Skeletal muscle tissue (tissue), 3 donors: ENCODE measurements at regions not wholly inside any gene's neighbourhood (a gene's known extent, or its start where the extent isn't known, plus 50 kb on each side); places are given as distances from the start of the nearest gene placed in this dataset.

ENCODE experiments used
- H3K27ac ChIP-seq: one replicate; pipeline ENCODE4 v1.7.0; 2013; ENCODE audit warnings: mild to moderate bottlenecking, low read depth, low read length, inconsistent platforms
- H3K27me3 ChIP-seq, 3 donors: one replicate each; pipeline ENCODE4 v1.7.0; 2013; ENCODE audit warnings: low read length in 3 of 3; ENCODE audit not compliant: control insufficient read depth in 3 of 3, insufficient read depth in 3 of 3
- H3K36me3 ChIP-seq, 3 donors: one replicate each; pipeline ENCODE4 v1.7.0; 2013; ENCODE audit warnings: low read length in 3 of 3; ENCODE audit not compliant: control insufficient read depth in 3 of 3, insufficient read depth in 3 of 3
- H3K4me1 ChIP-seq, 3 donors: one replicate each; pipeline ENCODE4 v1.7.0; 2013; ENCODE audit warnings: low read length in 3 of 3, mild to moderate bottlenecking in 3 of 3; ENCODE audit not compliant: control insufficient read depth in 3 of 3, insufficient read depth in 3 of 3
- H3K4me3 ChIP-seq, 3 donors: one replicate each; pipeline ENCODE4 v1.7.0; 2013; ENCODE audit warnings: low read length in 3 of 3
- H3K9ac ChIP-seq, 3 donors: one replicate each; pipeline ENCODE4 v1.7.0; 2013; ENCODE audit warnings: low read length in 3 of 3, mild to moderate bottlenecking in 3 of 3, moderate library complexity in 2 of 3, low read depth in 1 of 3
- H3K9me3 ChIP-seq, 3 donors: one replicate each; pipeline ENCODE4 v1.7.0; 2013; ENCODE audit warnings: low read length in 3 of 3; ENCODE audit not compliant: control insufficient read depth in 3 of 3
- donor health status: Osteomylitis.

DNA sequence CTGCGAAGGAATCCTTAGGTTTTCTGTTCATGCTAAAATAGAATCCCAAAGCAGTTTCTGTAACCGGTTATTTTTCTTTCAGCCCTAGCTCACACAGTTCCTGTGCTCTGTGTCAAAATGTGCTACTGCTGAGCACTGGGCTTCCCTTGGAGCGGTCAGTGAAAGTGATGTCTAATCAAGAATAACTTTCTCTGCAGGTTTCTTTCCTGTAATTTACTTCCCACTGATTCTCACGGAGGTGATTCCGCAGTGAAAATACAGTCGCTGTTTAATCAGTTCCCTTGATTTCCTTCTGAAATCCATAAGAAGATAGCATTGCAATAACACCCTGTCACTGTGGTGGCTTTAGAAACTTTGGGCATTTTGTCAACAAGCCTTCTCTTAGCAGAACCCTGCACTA lies 112.0 kb upstream of the ISL1 start:
- Histone ChIP-seq H3K9me3 (no peaks in the 10 kb centered on the region), H3K4me3 (no peak overlapping the region), H3K9ac (no peak overlapping the region), H3K27me3 (no peaks in the 10 kb centered on the region), H3K4me1 (no peaks in the 10 kb centered on the region), H3K36me3 (no peaks in the 10 kb centered on the region), H3K27ac (no peak overlapping the region)

DNA sequence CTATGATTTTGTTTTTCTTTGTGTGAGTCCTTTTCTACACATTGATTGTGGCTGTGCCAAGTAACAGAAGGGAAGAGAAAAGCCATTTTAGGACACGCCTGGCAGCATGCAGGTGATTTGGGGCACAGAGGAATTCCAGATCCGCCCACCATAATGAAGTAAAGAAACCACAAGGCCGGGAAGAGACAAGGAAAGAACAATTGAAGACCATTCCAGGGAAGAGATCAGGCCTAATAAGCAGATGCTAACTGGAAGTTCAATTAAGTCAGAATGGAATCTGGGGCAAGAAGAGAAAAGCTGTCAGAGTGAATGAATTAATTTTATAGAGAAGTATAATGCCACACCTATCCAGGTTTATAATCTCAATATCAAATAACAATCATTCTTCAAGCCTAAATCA lies 110.2 kb upstream of the ISL1 start:
- H3K9me3 ChIP-seq = no peaks in the 10 kb centered on the region
- H3K36me3 ChIP-seq = no peaks in the 10 kb centered on the region
- no peak overlapping the region for H3K27ac ChIP-seq
- H3K4me3 ChIP-seq = no peak overlapping the region
- H3K4me1 ChIP-seq = no peaks in the 10 kb centered on the region
- no peaks in the 10 kb centered on the region for H3K27me3 ChIP-seq
- H3K9ac ChIP-seq = no peak overlapping the region

DNA sequence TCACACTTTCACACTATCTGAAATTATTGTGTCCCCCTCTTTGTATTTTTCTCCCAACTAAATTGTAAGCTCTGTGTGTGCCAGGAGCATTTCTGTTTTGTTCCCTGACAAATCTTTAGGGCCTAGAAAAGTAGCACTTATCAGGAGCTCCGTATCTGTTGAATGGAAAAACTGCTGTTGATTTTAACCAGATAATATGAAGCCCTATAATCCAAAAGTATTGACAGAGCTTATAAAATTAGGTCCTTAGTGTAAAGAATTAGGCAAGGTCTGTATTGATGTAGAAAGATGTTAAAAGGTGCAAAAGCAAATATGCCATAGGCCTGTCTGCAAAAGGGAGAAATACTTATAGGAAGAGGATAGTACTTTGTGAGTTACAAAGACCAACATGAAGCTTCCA lies 109.4 kb upstream of the ISL1 start:
- H3K36me3 ChIP-seq = no peaks in the 10 kb centered on the region
- H3K27me3 ChIP-seq = no peaks in the 10 kb centered on the region
- H3K4me3 ChIP-seq = no peak overlapping the region
- H3K27ac ChIP-seq = no peak overlapping the region
- H3K4me1 ChIP-seq = no peaks in the 10 kb centered on the region
- H3K9me3 ChIP-seq = no peaks in the 10 kb centered on the region
- H3K9ac ChIP-seq = no peak overlapping the region

DNA sequence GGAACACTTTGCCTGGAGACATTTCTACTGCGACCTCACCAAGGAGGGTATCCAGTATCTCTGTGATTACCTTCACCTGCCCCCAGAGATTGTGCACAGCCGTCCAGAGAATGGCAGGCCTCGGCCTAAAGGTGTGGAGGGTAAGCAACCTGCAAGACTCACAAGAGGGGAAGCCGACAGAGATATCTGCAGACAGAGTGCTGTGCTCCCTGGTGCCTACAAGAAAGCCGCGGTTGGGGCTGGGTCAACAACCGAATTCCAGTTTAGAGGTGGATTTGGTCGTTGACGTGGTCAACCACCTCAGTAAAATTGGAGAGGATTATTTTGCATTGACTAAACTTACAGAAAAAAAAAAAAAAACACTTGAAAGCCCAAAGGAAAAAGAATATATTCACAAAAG lies 107.8 kb upstream of the ISL1 start:
- H3K9me3 ChIP-seq = no peaks in the 10 kb centered on the region
- H3K36me3 ChIP-seq = no peaks in the 10 kb centered on the region
- no peak overlapping the region for H3K27ac ChIP-seq
- H3K4me3 ChIP-seq = no peak overlapping the region
- H3K9ac ChIP-seq = no peak overlapping the region
- no peaks in the 10 kb centered on the region for H3K4me1 ChIP-seq
- H3K27me3 ChIP-seq = no peaks in the 10 kb centered on the region

DNA sequence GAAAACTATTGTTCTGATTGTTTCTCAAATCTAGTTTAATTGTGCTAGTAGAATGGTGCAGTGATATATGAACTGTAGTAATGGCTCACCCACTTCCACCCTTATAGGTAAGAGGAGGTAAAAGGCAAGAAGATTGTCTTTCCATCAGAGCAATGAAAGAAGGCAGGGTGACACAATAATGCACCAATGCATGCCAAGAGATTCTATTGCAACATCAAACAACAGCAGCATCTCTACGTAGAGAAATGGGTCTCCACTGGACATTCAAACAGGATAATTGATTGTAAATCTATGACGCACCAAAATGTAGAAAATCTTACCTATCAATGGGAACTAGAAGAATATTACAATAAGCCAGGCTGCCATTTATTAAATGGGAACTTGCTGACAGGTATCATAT lies 107.0 kb upstream of the ISL1 start:
- H3K9me3 ChIP-seq = no peaks in the 10 kb centered on the region
- no peaks in the 10 kb centered on the region for H3K27me3 ChIP-seq
- no peaks in the 10 kb centered on the region for H3K4me1 ChIP-seq
- no peaks in the 10 kb centered on the region for H3K36me3 ChIP-seq
- no peak overlapping the region for H3K9ac ChIP-seq
- no peak overlapping the region for H3K4me3 ChIP-seq
- no peak overlapping the region for H3K27ac ChIP-seq

DNA sequence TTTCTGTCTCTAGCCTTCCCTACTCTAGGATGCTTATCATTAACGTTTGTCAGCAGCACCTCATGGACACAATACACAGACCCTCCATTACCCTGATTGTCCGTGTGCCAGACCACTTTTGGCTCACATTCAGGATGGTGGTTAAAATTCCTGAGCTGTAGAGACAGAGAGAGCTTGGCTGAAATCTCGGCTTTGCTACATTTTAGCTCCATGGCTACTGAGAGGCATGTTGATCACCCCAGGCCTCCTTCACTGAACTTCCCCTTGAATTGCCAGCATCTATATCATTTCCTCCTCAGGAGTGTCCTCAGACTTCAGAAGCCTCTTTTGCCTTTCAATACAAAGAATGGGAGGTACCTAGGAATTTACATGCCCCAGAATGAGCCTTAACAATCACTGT lies 104.7 kb upstream of the ISL1 start:
- Histone ChIP-seq H3K4me1 (no peaks in the 10 kb centered on the region), H3K27me3 (no peaks in the 10 kb centered on the region), H3K27ac (no peak overlapping the region), H3K4me3 (no peak overlapping the region), H3K9me3 (no peaks in the 10 kb centered on the region), H3K9ac (no peak overlapping the region), H3K36me3 (no peaks in the 10 kb centered on the region)

DNA sequence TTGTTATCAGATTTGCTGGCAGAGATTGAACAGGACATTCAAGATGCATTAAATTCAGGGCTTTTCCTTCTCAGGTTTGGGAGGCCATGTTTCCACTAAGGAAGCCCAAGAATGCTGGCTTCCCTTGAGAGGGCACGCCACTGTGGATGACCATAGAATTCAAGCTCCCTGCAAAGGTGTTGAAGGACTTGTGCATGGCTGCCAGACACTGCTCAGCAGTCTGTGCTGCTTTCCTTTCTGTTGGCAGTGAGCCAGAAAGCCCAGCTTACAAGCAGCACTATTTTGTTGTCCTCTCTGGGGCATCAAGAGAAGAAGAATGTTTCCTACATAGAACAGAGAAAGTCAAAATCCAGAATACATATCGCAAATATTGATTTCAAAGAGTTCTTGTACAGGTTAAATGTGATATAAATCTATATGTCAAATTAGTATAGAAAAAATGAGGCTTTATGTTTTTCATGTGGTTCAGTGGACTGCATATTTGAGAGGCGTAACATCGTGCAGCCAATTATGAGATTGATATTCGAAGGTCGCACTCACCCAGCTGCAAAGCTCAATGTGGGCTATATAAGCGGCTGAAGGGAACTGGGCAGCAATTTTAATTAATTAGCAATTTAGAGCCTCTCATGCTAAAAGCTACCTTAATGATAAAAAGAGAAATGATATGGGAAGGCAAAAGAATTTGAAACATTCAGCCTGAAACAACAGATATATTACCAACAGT lies 103.1 kb upstream of the ISL1 start:
- Histone ChIP-seq H3K9ac (no peak overlapping the region), H3K9me3 (no peaks in the 10 kb centered on the region)

DNA sequence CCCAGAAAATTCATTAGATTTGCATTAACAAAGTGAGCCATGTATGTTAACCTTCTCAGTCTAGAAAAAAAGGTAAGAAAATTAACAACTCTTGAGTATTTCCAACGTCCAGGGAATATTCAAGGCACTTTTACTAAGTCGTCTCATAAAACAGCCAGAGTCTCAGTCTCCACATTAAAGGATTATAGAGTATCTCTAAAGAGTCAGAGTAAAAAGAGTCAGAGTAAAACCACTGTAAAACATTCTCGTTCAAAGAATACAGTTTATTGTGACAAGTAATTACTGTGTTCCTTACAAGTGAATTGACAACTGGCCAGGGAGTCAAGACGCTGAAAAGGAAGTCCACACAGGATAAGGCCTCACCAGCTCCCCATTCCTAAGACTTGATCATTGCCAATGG lies 97.2 kb upstream of the ISL1 start:
- H3K4me3 ChIP-seq = no peak overlapping the region
- H3K27ac ChIP-seq = no peak overlapping the region
- no peaks in the 10 kb centered on the region for H3K9me3 ChIP-seq
- H3K27me3 ChIP-seq = no peaks in the 10 kb centered on the region
- no peaks in the 10 kb centered on the region for H3K4me1 ChIP-seq
- no peak overlapping the region for H3K9ac ChIP-seq
- H3K36me3 ChIP-seq = no peaks in the 10 kb centered on the region

More for the DNA sequence above, 103.1 kb upstream of the ISL1 start:
- Histone ChIP-seq H3K27me3 (no peaks in the 10 kb centered on the region), H3K4me3 (no peak overlapping the region), H3K36me3 (no peaks in the 10 kb centered on the region), H3K4me1 (no peaks in the 10 kb centered on the region), H3K27ac (no peak overlapping the region)

DNA sequence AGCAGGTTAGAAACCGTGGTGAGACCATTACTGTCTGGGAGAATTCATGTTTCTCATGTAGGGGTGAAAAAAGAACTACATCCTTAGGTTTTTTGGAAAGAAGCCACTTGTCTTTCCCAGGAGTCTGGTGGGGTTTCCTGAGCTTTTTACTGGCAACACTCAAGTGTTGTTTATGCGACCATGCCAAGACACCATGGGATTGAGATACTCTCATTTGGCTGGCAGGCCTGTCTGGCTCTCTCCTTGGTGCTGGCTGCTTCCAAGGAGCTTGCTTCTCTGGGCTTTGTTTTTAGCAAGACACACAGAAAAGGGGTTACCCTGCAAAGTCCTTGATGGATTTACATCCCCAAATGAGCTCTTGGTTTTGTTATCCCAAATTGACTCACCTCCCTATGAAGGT lies 80.9 kb upstream of the ISL1 start:
- Histone ChIP-seq H3K27ac (no peak overlapping the region), H3K9ac (no peak overlapping the region)

GRCh38 chr5:51326844-51327243 lies 56.4 kb upstream of the ISL1 start:
- H3K27me3 ChIP-seq = no peaks in the 10 kb centered on the region
- H3K36me3 ChIP-seq = no peaks in the 10 kb centered on the region
- H3K27ac ChIP-seq = no peak overlapping the region
- no peaks in the 10 kb centered on the region for H3K4me1 ChIP-seq
- no peak overlapping the region for H3K9ac ChIP-seq
- no peaks in the 10 kb centered on the region for H3K9me3 ChIP-seq
- no peak overlapping the region for H3K4me3 ChIP-seq

More for the DNA sequence above, 80.9 kb upstream of the ISL1 start:
- Histone ChIP-seq H3K4me1 (no peaks in the 10 kb centered on the region), H3K27me3 (no peaks in the 10 kb centered on the region), H3K4me3 (no peak overlapping the region), H3K36me3 (no peaks in the 10 kb centered on the region), H3K9me3 (no peaks in the 10 kb centered on the region)
